NCI-H748 treated with DMSO at 0.1 percent for 48 hours (cell line): ENCODE measurements at regions not wholly inside any gene's neighbourhood (a gene's known extent, or its start where the extent isn't known, plus 50 kb on each side); places are given as distances from the start of the nearest gene placed in this dataset.
"Not testable (repeated sequence)": the region's sequence is repeated elsewhere in the genome, so short reads cannot be mapped to it uniquely, and the experiment has no call there.

Source experiments
- DNase-seq: peaks from one replicate; lab custom pipeline; 2025; lab: John Stamatoyannopoulos, UW

DNA sequence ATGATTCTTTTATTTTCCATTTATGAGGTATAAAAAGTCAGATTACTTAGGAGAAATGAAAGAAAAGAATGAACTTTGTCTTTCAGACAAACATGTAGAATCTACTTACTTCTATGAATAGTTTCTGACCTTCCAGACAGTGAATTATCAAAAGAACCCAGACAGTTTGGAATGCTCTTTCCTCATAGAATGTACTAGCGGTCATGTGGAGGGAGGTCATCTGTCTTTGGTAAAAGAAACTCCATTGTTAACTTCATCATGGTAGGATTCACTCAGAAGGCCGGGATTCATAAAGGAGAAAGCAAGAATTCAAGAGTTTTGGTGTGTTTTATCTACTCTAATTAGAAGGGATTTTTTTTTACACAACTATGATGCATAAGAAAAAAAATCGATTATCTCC is 144.8 kb upstream of the ZNF804B start:
- no peak for DNase-seq

- DNase-seq: no peak
These were observed 148.6 kb upstream of the ZNF804B start for GRCh38 chr7:88610942-88611341.

DNA sequence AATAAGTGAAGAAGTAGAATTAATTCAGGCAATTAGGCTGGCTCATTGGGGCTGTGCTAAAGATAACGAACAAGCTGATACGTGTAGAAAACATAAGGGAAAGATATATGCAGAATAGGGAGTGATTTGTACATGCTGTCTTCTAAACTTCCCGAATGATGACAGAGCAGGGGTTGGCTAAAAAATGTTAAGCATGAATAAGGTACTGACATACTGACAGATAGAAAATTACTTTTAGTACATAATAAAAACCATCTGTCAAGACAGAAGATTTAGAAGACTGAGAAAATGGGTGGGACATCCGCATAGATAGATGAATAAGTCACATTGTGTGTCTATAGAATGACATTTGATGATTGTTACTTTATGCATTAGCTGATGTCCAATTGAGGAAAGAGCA is 158.8 kb upstream of the ZNF804B start:
- DNase-seq: no peak

DNA sequence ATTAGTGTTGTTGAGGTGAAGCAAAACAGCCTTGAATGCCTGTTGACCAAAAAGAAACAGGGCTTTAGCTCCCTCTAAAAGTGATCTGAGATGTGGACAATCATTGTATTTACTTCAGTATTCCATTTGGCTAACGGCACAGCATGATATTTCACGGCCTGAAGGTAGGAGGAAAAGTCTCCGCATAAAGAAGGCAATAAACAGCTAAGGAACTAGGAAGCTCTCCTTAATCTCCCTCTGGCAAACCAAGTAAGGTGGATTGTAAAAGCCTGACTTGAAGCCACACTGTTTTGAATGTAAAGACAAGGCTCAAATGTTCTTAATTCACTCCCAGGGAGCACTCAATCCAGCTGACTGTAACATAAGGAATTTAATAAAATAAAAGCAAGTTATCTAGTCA is 160.0 kb upstream of the ZNF804B start:
- no peak for DNase-seq

DNA sequence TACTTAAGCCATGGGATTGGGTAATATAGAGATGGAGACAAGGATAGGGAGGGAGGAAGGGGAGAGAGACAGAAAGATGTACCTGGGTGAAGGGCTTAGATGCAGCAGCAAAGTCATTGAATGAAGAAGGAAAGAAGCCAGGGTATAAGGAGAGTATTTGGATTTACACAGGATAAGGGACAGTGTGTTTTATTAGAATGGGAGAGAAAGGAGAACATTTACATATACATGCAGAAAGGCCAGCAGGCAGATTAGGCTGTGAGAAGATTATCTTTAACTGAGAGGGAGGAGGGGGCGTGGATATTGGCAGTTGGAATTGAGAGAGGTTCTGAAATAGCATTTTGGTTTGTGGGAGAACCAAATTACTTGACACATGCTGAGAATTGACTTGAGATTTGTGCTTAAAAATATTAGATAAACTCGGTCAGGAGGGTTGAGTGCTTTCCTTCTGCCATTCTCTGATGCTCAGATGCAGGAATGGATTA is 161.5 kb upstream of the ZNF804B start:
- DNase-seq: no peak

GRCh38 chr7:88590963-88591362 is 168.5 kb upstream of the ZNF804B start:
- DNase-seq: no peak

GRCh38 chr7:88589927-88590326 is 169.6 kb upstream of the ZNF804B start:
- DNase-seq: no peak

DNA sequence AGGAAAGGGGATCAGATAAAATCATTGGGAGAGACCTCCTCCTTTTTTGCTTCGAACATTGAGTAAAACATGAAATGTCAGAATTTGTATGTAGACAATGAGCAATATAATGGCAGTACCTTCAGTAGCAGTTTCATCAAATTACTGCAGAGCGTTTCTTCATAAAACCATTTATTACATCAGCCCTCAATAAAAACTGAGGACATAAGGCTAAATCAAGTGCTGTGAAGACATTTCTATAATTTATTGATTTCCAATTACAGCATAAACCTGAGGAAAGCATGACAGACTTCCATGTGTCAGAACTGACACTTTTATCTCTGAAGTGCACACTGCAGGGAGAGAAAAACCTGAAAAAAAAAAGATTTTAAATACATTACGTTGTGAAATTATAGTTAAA is 172.6 kb upstream of the ZNF804B start:
- DNase-seq: no peak

GRCh38 chr7:88586219-88586618 is 173.3 kb upstream of the ZNF804B start:
- DNase-seq: no peak

DNA sequence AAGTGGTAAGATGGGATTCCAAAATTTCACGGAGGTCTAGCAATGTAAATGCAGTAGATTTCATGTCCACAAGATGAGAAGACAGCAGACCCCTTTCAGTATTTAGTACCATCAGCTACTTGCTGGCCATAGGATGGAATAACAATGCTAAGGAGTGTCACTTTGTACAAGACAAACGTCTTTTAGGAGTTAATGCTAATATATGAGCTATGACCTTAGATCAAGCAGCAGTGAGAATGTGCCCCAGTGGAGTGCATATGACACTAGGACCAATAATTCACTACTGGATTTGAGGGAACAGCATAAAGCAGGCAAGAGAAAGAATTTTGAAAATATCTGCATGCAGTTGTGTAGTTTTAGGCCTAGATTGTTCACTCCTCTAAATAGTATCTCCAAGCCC is 182.8 kb upstream of the ZNF804B start:
- no peak for DNase-seq

GRCh38 chr7:88566162-88566729 is 193.3 kb upstream of the ZNF804B start:
- DNase-seq: no peak

GRCh38 chr7:88565401-88565800 is 194.1 kb upstream of the ZNF804B start:
- no peak for DNase-seq

DNA sequence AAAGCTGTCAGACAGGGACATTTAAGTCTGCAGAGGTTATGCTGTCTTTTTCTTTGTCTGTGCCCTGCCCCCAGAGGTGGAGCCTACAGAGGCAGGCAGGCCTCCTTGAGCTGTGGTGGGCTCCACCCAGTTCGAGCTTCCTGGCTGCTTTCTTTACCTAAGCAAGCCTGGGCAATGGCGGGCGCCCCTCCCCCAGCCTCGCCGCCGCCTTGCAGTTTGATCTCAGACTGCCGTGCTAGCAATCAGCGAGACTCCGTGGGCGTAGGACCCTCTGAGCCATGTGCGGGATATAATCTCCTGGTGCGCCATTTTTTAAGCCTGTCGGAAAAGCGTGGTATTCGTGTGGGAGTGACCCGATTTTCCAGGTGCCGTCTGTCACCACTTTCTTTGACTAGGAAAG is 203.1 kb upstream of the ZNF804B start:
- not testable (repeated sequence) for DNase-seq

DNA sequence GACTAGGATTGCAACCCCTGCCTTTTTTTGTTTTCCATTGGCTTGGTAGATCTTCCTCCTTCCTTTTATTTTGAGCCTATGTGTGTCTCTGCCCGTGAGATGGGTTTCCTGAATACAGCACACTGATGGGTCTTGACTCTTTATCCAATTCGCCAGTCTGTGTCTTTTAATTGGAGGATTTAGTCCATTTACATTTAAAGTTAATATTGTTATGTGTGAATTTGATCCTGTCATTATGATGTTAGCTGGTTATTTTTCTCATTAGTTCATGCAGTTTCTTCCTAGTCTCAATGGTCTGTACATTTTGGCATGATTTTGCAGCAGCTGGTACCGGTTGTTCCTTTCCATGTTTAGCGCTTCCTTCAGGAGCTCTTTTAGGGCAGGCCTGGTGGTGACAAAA is 204.7 kb upstream of the ZNF804B start:
- DNase-seq: not testable (repeated sequence)

DNA sequence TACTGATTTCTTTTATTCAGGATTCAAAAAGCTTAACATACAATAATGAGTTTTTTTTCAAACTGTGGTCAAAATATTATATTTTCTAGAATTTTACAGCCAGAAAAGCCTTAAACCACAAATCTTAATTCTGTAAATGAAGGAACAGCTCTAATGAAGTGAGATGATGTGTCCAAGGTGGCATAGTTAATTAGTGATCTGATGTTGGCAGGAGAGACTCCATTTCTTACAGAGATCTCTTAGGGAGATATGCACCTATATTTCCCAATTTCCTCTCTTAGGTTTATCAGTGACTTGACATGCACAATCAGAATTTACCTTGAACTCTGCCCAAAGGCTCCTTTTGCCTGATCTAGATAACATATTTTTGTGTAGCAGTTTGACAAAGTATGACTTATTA is 211.1 kb upstream of the ZNF804B start:
- DNase-seq: no peak

DNA sequence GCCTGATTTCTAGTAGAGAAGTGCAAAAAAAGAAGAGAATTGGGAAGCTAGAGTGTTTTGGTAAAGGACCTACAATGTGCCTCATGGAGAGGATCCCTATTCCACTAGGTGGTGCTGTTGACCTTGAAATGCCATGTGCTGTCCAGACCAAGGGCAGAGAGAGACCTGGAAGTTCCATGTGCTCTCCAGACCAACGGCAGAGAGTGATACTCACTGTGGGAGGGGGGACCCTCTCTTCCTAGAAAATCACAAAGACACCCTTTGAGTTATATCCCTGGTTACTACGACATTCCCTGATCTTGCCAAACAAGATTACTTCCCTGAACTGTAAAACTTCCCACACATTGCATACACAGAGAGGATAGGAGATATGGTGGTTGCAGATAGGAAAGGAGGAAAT is 212.7 kb upstream of the ZNF804B start:
- peak; percentile 21 for DNase-seq

- no peak for DNase-seq
These were observed 213.8 kb upstream of the ZNF804B start for GRCh38 chr7:88545663-88546062.

- no peak for DNase-seq
These were observed 219.5 kb upstream of the ZNF804B start for GRCh38 chr7:88540012-88540411.

DNA sequence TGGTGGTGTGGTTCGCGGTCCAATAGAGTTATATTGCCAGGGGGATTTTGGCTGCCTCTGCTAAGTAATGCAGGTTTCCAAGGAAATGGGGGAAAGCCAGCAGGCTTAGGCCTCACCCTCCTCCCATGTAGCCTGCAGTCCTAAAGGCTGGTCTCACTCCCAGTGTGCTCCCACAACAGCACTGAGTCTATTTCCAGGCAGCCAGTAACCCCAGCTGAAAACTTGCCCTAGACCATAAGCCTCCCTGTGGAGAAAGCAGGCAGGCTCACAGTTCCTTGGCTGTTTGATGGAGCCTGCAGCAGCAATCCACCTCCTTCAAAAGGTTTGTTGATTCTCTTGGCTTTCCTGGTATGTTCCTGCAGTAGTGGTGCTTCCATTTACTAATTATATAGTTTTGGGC is 220.0 kb upstream of the ZNF804B start:
- no peak for DNase-seq

DNA sequence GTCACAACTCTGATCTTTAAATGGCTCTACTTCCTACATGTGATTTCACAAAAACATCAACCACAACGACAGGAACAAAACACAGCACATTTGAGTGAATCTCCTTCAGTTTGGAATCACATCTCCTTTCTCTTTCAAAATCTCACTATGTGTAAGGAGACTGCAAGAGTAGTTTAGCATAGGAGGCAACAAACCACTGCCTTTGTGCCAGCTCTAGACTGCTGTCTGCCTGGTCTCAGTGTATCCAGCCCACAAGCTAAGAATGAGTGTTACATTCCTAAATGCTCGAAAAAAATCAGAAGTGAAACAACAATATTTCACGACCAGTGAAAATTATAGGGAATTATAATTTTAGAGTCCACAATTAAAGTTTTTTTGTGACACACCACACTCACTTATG is 217.0 kb upstream of the STEAP4 start:
- no peak for DNase-seq

GRCh38 chr7:88522771-88523293 is 216.1 kb upstream of the STEAP4 start:
- DNase-seq: no peak

GRCh38 chr7:88516429-88516828 is 209.7 kb upstream of the STEAP4 start:
- no peak for DNase-seq

GRCh38 chr7:88515301-88515700 is 208.6 kb upstream of the STEAP4 start:
- DNase-seq: no peak

DNA sequence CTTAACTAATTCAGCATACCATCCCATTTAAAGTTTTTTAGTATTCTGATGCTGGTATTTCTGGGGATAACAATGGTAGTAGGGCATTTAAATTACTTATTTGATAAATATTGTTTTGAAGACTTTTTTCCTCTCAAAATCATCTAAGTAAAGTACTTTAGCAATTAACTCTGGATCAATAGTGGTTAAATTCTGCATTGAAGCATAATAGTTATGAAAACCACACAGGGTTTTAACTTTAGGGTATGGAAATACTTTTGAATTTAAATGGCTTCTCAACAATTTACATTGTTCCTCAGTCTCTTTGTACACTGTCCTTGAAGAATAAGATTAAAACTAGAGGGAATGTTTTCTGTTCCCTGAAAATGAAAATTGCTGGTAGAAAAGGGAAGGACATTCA is 202.6 kb upstream of the STEAP4 start:
- DNase-seq: no peak
